Colon (tissue), 2 donors: ENCODE measurements at regions not wholly inside any gene's neighbourhood (a gene's known extent, or its start where the extent isn't known, plus 50 kb on each side); places are given as distances from the start of the nearest gene placed in this dataset.
A peak's percentile ranks its signal among the peaks of the same experiment; 100 is the strongest.
"Not testable (repeated sequence)": the region's sequence is repeated elsewhere in the genome, so short reads cannot be mapped to it uniquely, and the experiment has no call there.

Experiments used
- FAIRE-seq: peaks from 2 replicates; lab custom pipeline; 2012; peaks lifted over from hg19 to GRCh38; lab: Jason Lieb, UNC
- donor health status: control.
- donor health status: control.

DNA sequence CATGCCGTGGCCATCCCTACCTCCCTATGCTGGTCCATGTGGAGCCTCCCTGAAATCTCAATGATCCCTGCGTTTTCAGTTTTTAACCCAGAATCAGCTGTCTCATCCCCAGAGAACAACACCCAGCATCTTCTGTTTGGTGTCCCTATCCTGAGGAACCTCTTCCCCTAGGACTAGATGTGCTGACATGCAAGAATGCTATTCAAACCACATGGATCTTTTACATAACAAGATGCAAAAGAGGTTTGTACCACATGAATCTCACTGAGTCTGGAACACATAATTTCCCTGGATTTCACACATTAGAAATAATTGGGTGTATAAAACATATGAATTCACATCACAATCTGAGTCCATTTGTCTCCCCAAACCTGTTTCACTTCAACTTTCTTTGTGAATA is 174.6 kb upstream of the NECTIN3 start:
- FAIRE-seq: no peak

DNA sequence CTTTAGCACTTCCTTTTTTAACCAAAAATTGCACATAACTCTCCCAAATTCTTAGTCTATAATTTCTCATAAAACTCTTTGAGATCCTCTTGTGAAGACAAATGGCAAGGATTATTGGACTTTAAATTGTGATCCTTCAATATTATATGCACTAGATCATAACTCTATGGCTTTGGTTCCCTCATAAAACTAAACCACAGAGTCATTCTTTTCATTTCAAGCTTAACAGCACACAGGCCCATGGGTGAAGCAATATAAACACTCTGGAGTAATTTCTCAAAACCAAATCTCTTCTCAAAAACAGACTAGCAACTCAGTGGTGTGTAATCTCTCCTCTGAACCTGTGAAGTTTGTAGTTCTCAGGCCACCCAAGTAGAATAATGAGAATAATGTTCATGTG is 171.0 kb upstream of the NECTIN3 start:
- FAIRE-seq: no peak

DNA sequence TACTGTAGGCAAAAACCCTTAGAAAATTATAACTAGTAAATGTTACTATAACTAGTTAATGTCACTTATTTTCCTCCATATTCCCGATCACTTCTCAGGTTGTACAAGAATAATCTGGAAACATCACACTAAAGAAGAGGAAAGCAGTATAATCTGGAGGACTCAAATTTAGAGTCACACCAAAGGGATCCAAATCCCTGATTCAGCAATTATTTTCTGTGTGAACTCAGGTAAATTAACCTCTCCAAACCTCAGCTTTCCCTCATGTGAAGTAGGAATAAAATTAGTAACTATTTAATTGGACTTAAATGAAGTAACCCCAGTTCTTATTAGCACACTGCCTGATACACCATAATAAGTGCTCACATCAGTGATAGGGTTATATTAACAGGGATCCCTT is 170.1 kb upstream of the NECTIN3 start:
- FAIRE-seq: no peak

DNA sequence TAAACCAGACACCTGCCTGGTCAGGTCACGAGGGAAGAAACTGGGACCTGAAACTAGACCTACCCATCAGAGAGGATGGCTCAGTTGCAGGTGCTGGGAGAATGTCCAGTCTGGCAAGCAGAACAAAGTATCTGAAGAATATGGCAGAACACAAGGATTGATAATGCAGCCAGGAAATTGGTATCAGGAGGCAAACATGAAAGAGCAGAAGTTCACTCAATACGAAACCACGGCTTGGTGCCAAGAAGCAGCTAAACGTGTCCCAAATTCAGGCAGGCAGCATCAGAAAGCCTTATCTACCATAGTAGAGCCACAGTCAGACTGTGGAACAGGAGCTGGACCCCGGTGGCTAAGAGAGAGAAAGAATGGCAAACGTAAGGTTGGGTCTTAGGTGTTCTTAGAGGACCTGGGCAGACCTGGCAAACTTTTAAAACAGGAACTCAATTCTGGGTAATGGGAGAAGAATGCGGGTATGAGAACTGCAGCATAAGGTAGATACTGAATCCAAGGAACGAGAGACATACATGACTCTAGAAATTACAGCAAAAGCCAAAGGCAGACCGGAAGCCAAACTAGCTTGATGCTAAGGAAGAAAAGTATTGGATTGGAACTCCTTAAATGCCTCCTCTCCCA is 169.0 kb upstream of the NECTIN3 start:
- no peak for FAIRE-seq

GRCh38 chr3:110903771-110904519 is 167.7 kb upstream of the NECTIN3 start:
- no peak for FAIRE-seq

DNA sequence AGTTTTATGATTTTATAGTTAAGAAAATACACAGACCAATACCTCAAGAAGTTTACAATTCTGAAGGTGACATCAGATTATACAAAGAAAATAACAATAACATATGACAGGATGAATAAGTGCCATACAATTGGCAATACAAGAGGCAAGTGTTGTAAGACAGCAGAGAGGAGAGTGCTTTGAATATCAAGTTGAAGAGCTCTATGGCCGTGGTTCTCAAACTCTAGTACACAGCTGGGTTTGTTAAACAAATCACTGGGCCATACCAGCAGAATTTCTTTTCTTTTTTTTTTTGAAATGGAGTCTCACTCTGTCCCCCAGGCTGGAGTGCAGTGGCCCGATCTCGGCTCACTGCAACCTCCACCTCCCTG is 167.1 kb upstream of the NECTIN3 start:
- FAIRE-seq: no peak

- FAIRE-seq: no peak
These were observed 166.5 kb upstream of the NECTIN3 start for GRCh38 chr3:110905121-110905520.

- FAIRE-seq: no peak
These were observed 161.8 kb upstream of the NECTIN3 start for GRCh38 chr3:110909839-110910238.

DNA sequence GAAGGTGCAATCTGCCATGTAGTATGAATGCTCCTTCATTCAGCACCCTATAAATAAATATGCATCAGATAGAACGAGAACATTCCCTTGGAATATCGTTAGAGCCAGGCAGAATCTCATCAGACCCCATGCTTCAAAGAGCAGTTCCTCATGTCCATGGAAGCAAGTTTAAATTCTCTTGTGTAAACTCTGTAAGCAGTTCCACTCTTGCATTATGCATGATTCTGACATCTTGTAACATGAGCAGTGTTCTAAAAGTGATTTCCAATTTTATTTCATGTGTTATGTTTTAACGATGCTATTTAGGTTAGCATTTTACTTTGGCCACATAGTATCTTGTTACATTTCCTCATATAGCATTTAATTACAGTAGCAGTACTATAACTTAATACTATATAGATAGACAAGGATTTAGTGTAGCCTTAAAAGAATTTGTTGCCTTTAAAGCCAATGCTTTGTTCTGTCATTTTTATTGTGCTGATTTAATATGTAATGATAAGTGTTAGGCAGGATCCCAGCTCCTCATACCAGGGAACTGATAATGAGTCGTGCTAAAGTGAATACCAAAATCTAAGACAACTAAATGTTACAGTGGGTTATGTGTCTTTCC is 161.2 kb upstream of the NECTIN3 start:
- FAIRE-seq: no peak

GRCh38 chr3:110918963-110919362 is 152.7 kb upstream of the NECTIN3 start:
- FAIRE-seq: no peak

- FAIRE-seq: no peak
These were observed 145.8 kb upstream of the NECTIN3 start for GRCh38 chr3:110925798-110926197.

DNA sequence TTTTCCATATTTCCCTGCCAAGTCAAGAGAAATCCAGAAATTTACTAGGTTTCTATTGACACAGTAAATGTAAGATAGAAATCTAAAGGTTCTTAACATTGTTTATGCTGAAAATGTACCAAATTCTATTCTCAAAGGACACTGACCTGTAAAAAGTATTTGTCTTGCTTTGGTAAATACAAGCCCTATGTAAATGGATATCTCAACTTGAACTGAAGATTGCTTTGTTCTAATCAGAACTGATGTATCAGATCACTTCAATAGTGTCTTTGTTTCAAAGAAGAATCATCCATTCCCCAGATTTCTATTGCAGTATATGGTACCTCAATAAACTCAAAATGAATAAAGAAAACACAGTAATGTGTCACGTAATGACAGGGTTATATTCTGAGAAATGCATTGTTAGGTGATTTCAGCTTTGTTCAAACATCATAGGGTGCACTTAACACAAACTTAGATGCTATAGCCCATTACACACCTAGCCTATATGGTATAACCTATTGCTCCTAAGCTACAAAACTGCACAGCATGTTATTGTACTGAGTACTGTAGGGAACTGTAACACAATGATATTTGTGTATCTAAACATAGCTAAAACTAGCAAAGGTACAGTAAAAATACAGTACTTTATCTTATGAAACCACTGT is 143.5 kb upstream of the NECTIN3 start:
- peak; percentile 21 for FAIRE-seq

DNA sequence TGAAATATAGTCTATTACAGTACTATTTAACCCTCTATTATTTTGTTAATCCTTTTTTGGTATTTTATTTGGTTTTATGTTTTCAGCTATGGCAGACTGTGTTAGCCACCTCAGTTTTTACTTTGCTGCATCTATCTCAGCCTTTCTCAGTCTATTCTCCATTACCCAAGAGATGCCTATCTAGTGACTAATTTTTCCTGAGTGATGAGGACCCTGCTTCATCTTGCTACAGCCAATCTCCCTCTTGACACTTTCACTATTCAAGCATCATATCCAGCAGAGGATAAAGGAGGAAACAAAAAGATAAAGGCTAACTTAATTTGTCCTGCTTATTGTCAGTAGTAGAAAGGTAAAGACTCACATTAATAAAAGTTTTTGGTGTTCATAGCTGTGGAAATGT is 141.8 kb upstream of the NECTIN3 start:
- no peak for FAIRE-seq

DNA sequence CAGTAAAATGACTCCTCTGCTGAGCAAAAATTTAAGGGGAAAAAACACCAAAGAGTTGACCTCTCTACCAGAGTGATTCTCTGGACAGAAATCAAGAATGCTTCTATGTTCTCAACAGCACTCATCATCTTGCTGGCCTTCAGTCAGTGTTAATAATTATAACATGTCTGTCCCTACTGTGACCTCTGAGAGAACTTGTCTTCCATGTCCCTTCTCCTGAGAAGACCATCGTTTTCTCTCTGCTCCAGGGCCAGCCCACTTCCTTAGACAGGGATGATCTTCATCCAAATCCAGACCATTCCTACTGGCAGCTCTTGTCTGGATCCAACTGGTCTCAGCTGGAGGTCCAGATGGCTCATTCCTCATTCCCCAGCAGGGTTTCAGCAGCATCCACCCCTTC is 139.0 kb upstream of the NECTIN3 start:
- no peak for FAIRE-seq

DNA sequence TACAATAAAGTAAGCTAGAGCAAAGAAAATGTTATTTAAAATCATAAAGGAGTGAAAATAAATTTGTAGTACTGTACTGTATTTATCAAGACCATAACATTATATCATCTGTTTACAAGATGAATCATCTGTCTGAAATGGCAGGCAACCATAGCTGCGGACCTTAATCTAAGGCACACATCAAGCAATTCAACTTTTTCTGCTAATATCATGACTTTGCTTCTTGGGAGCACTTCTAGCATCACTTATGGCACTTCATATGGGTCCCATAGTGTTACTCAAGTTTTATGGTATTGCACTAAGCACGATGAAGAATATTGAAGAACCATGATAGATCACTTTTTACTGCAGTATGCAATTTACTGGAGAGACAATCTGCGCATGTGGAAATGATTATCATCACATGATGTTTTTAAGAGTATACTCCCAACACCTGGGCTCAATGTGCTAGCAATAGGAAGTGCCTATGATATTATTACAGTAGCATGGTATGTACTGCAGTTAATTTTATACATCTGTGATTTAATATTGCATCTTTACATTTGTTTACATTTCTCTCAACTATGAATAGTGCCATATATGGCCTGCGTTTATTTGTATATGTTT is 137.7 kb upstream of the NECTIN3 start:
- peak; percentile 10 for FAIRE-seq

- no peak for FAIRE-seq
These were observed 133.0 kb upstream of the NECTIN3 start for GRCh38 chr3:110938629-110939028.

DNA sequence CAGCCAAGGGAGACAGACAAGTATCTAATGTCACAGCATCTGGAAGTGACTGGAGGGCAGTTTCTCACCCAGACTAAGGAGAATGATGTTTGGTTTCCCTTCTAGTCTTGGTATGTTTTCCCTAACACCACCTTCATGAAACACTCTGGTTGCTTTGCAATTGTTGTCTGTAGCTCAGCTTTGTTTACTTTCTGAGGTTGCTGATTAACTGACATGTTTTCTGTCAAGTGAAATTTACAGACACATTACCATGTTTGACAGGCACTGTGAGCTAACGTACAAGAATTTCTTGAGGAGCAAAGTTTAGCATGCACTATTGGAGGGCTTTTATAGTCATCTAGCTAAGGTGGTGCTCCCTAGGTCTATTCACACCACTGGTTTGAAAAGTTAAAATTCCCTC is 131.6 kb upstream of the NECTIN3 start:
- FAIRE-seq: no peak

- FAIRE-seq: no peak
These were observed 126.8 kb upstream of the NECTIN3 start for GRCh38 chr3:110944782-110945181.

DNA sequence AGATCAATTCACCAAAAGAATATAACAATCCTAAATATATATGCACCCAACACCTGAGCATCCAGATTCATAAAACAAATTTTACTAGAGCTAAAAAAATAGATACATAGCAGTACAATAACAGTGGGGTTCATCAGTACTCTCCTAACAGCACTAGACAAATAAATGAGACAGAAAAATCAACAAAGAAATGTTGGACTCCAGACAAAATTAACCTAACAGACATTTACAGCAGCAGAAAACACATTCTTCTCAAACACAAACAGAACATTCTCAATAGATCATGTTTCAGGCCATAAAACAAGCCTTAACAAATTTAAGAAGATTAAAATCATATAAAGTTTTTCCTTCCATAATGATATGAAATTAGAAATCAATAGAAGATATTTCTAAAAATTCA is 124.8 kb upstream of the NECTIN3 start:
- FAIRE-seq: no peak

- FAIRE-seq: not testable (repeated sequence)
These were observed 122.4 kb upstream of the NECTIN3 start for GRCh38 chr3:110949194-110949593.

GRCh38 chr3:110955301-110955880 is 116.2 kb upstream of the NECTIN3 start:
- FAIRE-seq: no peak

DNA sequence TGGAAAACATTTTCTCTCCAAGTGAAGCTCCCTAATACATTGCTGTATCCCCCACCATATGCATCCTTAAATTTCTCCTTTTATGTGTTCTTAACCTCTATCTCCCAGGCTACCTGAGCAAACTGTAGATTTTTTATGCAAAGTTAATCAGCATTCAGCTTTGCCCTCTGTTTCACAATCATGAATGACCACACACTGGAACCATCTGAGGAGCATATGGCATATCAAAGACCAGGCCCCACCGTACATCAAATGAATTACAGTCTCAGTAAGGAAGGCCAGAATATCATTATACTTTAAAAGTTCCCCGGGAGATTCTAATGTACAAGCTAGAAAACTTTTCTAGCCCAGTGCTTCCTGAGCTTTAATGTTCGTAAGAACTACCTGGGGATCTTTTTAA is 115.5 kb upstream of the NECTIN3 start:
- FAIRE-seq: no peak
